ENCODE measurements at regions not wholly inside any gene's neighbourhood (a gene's known extent, or its start where the extent isn't known, plus 50 kb on each side); places are given as distances from the start of the nearest gene placed in this dataset.

GRCh38 chr2:217057773-217058172, 197.9 kb upstream of the TNP1 start:
- TF ChIP-seq, protein P1, sequence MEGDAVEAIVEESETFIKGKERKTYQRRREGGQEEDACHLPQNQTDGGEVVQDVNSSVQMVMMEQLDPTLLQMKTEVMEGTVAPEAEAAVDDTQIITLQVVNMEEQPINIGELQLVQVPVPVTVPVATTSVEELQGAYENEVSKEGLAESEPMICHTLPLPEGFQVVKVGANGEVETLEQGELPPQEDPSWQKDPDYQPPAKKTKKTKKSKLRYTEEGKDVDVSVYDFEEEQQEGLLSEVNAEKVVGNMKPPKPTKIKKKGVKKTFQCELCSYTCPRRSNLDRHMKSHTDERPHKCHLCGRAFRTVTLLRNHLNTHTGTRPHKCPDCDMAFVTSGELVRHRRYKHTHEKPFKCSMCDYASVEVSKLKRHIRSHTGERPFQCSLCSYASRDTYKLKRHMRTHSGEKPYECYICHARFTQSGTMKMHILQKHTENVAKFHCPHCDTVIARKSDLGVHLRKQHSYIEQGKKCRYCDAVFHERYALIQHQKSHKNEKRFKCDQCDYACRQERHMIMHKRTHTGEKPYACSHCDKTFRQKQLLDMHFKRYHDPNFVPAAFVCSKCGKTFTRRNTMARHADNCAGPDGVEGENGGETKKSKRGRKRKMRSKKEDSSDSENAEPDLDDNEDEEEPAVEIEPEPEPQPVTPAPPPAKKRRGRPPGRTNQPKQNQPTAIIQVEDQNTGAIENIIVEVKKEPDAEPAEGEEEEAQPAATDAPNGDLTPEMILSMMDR (IDR thresholded peaks at IDR 0.05), result no peak
- no peak for TF ChIP-seq EZH2 (IDR thresholded peaks at IDR 0.05; ENCODE audit: borderline replicate concordance, insufficient read depth, low read depth, low read length, poor library complexity, severe bottlenecking)
